NT2/D1 (cell line): ENCODE measurements at regions not wholly inside any gene's neighbourhood (a gene's known extent, or its start where the extent isn't known, plus 50 kb on each side); places are given as distances from the start of the nearest gene placed in this dataset.

Experiments
- SUZ12 ChIP-seq: IDR thresholded peaks from 2 replicates; pipeline ENCODE4 v1.6.1; 2011; ENCODE audit not compliant: insufficient read length, insufficient read depth; ENCODE audit errors: extremely low read depth
- YY1 ChIP-seq: IDR thresholded peaks from 2 replicates; pipeline ENCODE4 v1.6.1; 2011; ENCODE audit not compliant: insufficient read length, insufficient read depth
- ZNF274 ChIP-seq: IDR thresholded peaks from 2 replicates; pipeline ENCODE4 v1.6.1; 2011; ENCODE audit warnings: mild to moderate bottlenecking, low read depth, low read length

DNA sequence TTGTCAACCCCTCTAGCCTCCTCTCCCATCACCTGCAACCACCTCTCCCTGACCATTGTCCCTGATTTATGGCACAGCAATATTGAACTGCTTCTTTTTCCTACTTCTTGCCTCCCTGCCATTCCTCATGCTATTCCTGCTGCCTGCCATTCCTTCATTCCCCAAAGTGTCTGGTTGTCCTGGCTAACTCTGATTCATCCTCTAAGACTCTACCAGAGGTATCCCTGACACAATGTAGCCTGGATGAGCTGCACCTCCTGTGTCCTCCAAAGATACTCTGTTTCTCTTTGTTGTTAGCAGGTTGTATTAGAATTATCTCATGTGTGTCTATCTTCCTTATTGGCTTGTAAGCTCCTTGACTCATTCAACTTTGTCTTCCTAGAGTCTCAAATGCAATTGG lies 53.5 kb upstream of the PTPN3 start:
- TF ChIP-seq YY1 (no peak), ZNF274 (no peak), SUZ12 (no peak)
